Cerebellar cortex (tissue), 1 donor: ENCODE measurements at regions not wholly inside any gene's neighbourhood (a gene's known extent, or its start where the extent isn't known, plus 50 kb on each side); places are given as distances from the start of the nearest gene placed in this dataset.
A peak's percentile ranks its signal among the peaks of the same experiment; 100 is the strongest.

Experiments used
- DNase-seq: peaks from one replicate; pipeline ENCODE4 v3.0.0-alpha.2; 2015; ENCODE audit warnings: low spot score

DNA sequence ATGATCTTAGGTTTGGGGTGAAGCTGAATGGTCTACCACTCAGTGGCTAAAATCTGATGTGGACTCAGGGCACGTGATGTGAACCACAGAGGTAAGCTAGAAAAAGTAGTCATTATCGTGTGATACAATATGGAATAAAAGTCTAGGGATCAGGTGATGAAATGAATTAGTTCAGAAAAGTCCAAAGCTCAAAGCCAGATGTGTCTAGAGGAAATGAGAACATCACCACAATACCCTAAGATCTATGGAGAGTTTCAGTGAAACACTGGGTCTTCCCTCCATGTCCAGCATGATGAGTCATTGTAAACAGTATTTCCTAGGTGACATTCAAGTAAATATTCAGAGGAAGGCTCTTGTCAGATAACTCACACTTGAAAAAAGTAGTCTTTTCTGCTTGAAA lies 1257.4 kb upstream of the ZEB2 start:
- no peak for DNase-seq

DNA sequence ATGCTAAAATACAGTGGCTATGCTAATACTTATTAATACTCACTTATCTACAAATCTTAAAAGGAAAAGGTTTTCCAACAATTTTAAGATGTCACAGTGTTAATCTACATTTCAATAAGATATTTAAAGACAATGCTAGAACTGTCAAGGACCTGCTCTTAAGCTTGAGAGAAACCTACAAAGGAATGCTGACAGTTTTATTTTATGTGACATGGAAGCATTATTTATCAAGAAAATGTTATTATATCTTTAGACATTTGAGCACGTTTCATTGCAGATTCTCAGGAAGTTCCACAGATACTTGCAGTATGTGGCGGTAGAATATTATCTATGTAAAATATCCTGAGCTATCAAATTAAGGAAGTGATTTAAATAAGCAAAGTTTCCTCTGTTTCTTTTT lies 1255.7 kb upstream of the ZEB2 start:
- no peak for DNase-seq

GRCh38 chr2:145771525-145771924 lies 1251.6 kb upstream of the ZEB2 start:
- DNase-seq: no peak

GRCh38 chr2:145769011-145769716 lies 1249.2 kb upstream of the ZEB2 start:
- no peak for DNase-seq

DNA sequence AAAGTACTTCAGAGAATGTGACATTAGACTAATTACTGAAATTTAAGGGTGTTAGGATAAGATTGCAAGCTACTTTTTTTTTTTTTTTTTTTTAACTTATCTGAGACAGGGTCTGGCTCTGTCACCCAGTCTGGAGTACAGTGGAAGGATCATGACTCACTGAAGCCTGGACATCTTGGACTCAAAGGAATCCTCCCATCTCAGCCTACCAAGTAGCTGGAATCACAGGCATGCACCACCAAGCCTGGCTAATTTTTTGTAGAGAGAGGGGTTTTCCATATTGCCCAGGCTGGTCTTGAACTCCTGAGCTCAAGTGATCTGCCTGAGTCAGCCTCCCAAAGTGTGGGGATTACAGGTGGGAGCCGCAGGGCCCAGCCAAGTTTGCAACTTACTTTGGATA lies 1246.0 kb upstream of the ZEB2 start:
- DNase-seq: no peak

DNA sequence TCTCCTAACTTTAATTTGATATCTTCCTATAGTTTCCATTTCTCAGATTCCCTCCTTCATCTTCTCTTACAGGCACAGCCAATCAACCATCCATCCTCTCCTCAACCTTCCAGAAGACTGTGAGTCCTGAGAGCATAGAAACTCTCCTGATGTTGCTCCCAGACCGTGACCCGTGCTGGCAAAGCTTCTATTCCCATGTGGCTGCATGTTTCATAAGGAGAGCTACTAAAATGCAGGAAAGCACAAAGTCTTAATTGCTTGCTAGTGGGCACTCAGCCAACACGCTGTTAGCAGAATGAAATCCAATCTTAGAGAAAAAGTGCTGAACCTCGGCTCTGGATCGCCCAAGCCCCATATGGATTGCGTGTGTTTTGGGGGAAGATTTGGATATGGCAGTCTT lies 1244.7 kb upstream of the ZEB2 start:
- DNase-seq: no peak

GRCh38 chr2:145760781-145761649 lies 1241.1 kb upstream of the ZEB2 start:
- no peak for DNase-seq

DNA sequence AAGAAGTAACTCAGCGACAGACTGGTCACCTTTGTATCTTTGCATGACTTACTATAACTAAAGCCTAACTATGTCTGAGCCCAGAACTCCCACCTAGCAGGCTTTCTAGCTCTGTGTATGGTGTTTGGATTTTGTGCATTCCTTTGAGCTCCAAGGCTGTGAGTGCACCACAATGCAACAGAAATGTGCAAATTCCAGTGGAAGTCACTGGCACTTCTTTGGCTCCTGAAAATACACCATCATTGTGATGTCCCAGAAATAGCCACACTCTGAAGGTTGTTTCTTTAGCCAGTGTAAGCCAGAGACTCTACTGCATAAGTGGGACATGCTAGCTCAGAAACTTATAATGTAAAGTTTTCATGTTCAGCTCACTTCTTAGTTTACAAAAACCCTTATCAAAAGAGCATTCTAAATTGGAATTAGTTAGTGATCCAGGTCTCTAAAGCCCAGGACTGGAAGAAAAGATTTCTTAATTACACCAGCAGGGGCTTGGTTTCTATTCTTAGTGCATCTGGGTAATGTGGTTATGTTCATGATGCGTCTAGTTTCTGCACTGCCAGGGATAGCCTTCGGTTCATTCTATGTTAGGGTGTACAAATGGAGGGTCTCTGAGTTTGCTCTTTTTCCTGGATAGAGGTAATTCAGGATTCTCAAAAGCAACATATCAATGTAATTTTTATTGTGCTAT lies 1239.5 kb upstream of the ZEB2 start:
- DNase-seq: no peak

GRCh38 chr2:145757503-145758246 lies 1237.8 kb upstream of the ZEB2 start:
- no peak for DNase-seq

- no peak for DNase-seq
Observed at GRCh38 chr2:145755019-145755837, 1235.3 kb upstream of the ZEB2 start.

- DNase-seq: no peak
Observed at GRCh38 chr2:145753966-145754365, 1234.0 kb upstream of the ZEB2 start.

- no peak for DNase-seq
Observed at GRCh38 chr2:145753041-145753608, 1233.2 kb upstream of the ZEB2 start.

- DNase-seq: peak; percentile 27
Observed at GRCh38 chr2:145752091-145752806, 1232.3 kb upstream of the ZEB2 start.

GRCh38 chr2:145751629-145752028 lies 1231.7 kb upstream of the ZEB2 start:
- DNase-seq: no peak

- no peak for DNase-seq
Observed at GRCh38 chr2:145751155-145751554, 1231.2 kb upstream of the ZEB2 start.

DNA sequence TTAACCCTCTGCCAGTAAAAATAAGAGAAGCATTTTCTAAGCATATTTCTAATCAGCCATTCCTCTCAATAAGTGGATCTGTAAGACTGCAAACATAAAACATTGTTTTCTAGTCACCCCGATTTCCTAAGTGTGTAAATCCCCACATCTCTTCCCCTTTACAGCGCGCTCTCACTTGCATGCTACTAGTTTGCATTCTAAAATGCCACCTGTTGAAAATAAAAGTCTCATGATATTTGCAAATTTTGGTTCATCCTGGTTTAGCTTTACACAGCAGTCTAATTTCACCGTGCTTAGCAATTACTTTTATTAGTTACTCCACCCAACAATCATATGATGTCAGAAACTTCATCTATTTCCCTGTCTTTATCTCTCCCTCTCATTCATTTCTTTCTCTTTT lies 1230.7 kb upstream of the ZEB2 start:
- DNase-seq: no peak

- DNase-seq: no peak
Observed at GRCh38 chr2:145750144-145750543, 1230.2 kb upstream of the ZEB2 start.

- DNase-seq: no peak
Observed at GRCh38 chr2:145749556-145749955, 1229.6 kb upstream of the ZEB2 start.

DNA sequence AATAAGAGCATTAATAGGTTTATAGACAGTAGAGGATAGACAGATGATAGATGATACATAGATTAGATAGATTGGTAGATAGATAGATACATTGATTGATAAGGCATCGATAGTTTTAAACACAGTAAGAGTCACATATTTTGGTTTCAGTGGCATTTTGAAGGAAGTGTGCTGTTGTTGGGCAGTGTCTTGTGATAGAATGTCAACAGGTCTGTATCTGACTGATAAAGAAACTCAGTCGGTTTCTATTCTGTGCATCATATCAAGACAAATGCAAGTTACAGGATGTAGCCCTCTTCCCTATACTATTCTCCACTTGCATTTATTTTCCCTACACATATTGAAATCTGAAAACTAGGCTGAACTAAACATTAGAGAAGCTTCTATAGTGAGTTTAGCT lies 1229.0 kb upstream of the ZEB2 start:
- DNase-seq: no peak

DNA sequence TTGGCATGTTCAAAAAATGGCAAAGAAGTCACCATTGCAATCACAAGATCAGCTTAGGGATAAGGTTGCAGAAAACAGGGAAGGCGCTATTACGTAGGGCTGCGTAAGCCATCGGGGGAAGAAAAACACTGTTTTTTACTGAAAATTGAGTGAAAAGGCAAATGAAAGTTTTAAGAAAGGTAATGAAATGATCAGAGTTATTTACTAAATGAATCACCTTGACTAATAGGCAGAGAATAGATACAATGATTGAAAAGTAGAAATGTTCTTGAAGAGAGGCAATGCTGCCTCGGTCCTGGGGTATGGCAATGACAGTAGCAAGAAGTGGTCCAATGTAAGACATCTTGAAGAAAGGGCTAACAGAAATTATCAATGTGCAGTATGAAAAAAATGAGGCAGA lies 1227.8 kb upstream of the ZEB2 start:
- no peak for DNase-seq
